K562 (cell line): ENCODE measurements at regions not wholly inside any gene's neighbourhood (a gene's known extent, or its start where the extent isn't known, plus 50 kb on each side); places are given as distances from the start of the nearest gene placed in this dataset.

ENCODE experiments used
- MAFF ChIP-seq: IDR thresholded peaks from 2 replicates; pipeline ENCODE4 v1.6.1; 2012; ENCODE audit warnings: low read length, improper control_type of control experiment
- ZSCAN32 ChIP-seq: fragments of 450-650 bp; formaldehyde crosslinking; IDR thresholded peaks from 2 replicates; pipeline ENCODE4 v1.4.0; 2020; ENCODE audit warnings: mild to moderate bottlenecking, moderate library complexity
- TF ChIP-seq, protein P1 (sequence below): sonication (generic); formaldehyde crosslinking; IDR thresholded peaks from 2 replicates; pipeline ENCODE4 v1.8.0; 2023; ENCODE audit warnings: missing genetic modification reagents, mild to moderate bottlenecking, borderline replicate concordance
- TF ChIP-seq, protein P2 (sequence below): IDR thresholded peaks from 2 replicates; pipeline ENCODE4 v1.6.1; 2016; ENCODE audit warnings: missing genetic modification characterization, missing compliant biosample characterization

DNA sequence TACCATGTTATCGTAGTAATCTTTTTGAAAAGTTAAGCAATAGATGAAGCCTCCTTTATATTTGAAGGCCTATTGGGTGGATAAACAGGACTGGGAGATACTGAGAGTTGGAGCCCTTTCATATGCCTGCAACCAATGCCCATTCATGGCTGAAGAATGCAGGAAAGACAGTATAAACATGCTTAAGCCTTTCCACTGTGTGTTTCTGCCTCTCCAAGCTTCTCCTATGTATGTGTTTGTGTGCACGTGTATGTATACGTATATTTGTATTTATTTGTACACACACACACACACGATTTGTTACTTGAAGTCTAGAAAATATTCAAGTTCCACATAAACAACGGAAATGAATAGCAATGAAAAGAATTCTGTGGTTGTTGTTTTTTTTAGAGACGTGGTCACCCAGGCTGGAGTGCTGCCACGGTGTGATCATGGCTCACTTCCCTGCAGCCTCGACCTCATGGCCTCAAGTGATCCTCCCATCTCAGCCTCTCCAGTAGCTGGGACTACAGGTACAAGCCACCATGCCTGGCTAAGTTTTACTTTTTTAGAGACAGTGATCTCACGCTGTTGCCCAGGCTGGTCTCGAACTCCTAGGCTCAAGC, 1453.5 kb downstream of the AACS start (continued):
- TF ChIP-seq, protein P1, sequence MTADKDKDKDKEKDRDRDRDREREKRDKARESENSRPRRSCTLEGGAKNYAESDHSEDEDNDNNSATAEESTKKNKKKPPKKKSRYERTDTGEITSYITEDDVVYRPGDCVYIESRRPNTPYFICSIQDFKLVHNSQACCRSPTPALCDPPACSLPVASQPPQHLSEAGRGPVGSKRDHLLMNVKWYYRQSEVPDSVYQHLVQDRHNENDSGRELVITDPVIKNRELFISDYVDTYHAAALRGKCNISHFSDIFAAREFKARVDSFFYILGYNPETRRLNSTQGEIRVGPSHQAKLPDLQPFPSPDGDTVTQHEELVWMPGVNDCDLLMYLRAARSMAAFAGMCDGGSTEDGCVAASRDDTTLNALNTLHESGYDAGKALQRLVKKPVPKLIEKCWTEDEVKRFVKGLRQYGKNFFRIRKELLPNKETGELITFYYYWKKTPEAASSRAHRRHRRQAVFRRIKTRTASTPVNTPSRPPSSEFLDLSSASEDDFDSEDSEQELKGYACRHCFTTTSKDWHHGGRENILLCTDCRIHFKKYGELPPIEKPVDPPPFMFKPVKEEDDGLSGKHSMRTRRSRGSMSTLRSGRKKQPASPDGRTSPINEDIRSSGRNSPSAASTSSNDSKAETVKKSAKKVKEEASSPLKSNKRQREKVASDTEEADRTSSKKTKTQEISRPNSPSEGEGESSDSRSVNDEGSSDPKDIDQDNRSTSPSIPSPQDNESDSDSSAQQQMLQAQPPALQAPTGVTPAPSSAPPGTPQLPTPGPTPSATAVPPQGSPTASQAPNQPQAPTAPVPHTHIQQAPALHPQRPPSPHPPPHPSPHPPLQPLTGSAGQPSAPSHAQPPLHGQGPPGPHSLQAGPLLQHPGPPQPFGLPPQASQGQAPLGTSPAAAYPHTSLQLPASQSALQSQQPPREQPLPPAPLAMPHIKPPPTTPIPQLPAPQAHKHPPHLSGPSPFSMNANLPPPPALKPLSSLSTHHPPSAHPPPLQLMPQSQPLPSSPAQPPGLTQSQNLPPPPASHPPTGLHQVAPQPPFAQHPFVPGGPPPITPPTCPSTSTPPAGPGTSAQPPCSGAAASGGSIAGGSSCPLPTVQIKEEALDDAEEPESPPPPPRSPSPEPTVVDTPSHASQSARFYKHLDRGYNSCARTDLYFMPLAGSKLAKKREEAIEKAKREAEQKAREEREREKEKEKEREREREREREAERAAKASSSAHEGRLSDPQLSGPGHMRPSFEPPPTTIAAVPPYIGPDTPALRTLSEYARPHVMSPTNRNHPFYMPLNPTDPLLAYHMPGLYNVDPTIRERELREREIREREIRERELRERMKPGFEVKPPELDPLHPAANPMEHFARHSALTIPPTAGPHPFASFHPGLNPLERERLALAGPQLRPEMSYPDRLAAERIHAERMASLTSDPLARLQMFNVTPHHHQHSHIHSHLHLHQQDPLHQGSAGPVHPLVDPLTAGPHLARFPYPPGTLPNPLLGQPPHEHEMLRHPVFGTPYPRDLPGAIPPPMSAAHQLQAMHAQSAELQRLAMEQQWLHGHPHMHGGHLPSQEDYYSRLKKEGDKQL (CRISPR knock-in tag), result no peak
- TF ChIP-seq ZSCAN32 (no peak), MAFF (no peak)
- TF ChIP-seq, protein P2, sequence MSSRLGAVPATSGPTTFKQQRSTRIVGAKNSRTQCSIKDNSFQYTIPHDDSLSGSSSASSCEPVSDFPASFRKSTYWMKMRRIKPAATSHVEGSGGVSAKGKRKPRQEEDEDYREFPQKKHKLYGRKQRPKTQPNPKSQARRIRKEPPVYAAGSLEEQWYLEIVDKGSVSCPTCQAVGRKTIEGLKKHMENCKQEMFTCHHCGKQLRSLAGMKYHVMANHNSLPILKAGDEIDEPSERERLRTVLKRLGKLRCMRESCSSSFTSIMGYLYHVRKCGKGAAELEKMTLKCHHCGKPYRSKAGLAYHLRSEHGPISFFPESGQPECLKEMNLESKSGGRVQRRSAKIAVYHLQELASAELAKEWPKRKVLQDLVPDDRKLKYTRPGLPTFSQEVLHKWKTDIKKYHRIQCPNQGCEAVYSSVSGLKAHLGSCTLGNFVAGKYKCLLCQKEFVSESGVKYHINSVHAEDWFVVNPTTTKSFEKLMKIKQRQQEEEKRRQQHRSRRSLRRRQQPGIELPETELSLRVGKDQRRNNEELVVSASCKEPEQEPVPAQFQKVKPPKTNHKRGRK, result no peak
- TF ChIP-seq, all 486 proteins: peak for 0
